ENCODE measurements at regions not wholly inside any gene's neighbourhood (a gene's known extent, or its start where the extent isn't known, plus 50 kb on each side); places are given as distances from the start of the nearest gene placed in this dataset.

DNA sequence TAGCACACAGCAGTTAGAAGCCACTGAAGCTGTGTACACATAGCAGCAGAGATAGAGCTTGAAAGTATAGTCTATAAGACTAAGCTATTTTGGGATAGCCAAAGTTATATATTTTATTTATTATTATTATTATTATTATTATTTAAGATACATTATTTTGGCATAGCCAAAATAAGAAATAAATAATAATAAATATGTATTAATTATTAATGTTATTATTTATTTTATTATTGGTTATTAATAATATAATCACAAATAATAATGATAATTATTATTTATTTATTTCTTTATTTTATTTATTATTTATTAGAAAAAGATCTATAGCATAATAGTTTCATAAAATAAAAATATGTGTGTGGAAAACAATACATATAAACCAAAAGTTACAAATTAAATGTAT is 107.2 kb upstream of the FOXK1 start:
- TF ChIP-seq, protein P1, sequence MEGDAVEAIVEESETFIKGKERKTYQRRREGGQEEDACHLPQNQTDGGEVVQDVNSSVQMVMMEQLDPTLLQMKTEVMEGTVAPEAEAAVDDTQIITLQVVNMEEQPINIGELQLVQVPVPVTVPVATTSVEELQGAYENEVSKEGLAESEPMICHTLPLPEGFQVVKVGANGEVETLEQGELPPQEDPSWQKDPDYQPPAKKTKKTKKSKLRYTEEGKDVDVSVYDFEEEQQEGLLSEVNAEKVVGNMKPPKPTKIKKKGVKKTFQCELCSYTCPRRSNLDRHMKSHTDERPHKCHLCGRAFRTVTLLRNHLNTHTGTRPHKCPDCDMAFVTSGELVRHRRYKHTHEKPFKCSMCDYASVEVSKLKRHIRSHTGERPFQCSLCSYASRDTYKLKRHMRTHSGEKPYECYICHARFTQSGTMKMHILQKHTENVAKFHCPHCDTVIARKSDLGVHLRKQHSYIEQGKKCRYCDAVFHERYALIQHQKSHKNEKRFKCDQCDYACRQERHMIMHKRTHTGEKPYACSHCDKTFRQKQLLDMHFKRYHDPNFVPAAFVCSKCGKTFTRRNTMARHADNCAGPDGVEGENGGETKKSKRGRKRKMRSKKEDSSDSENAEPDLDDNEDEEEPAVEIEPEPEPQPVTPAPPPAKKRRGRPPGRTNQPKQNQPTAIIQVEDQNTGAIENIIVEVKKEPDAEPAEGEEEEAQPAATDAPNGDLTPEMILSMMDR (IDR thresholded peaks at IDR 0.05; ENCODE audit: insufficient read depth, low read depth, low read length, missing control alignments) = no peak
- no peak for DNase-seq (ENCODE audit: low read depth)

DNA sequence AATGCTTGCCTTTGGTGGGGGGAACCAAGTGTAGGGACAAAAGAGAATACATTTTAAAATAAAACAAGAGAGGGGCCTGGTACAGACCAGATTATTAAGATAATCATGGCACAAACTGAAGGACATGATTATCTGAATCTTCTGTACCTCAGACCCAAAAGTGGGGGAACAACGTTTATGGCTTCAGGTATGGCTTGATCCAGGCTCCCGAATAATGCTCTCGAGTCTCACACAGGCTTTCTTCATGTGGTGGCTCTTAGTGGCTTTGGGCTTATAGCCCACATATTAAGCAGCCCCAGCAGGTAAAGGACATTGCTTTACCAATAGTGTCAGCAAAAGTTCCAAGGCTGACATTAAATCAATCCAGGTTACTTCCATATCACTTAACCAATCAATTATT is 106.8 kb upstream of the FOXK1 start:
- DNase-seq (ENCODE audit: low read depth) = no peak
- TF ChIP-seq, protein P1 (IDR thresholded peaks at IDR 0.05; ENCODE audit: insufficient read depth, low read depth, low read length, missing control alignments) = no peak
- no peak overlapping the region for H3K4me3 ChIP-seq (ENCODE audit: low read depth, low read length)

More for the DNA sequence above, 107.2 kb upstream of the FOXK1 start:
- no peak overlapping the region for H3K4me3 ChIP-seq (ENCODE audit: low read depth, low read length)

- TF ChIP-seq, protein P1 (IDR thresholded peaks at IDR 0.05; ENCODE audit: insufficient read depth, low read depth, low read length, missing control alignments) = no peak
- no peak overlapping the region for H3K4me3 ChIP-seq (ENCODE audit: low read depth, low read length)
- DNase-seq (ENCODE audit: low read depth) = no peak
These were observed 78.9 kb upstream of the FOXK1 start for GRCh38 chr7:4602905-4603842.

- H3K4me3 ChIP-seq (ENCODE audit: low read depth, low read length) = no peak overlapping the region
- no peak for DNase-seq (ENCODE audit: low read depth)
- TF ChIP-seq, protein P1 (IDR thresholded peaks at IDR 0.05; ENCODE audit: insufficient read depth, low read depth, low read length, missing control alignments) = no peak
These were observed 78.3 kb upstream of the FOXK1 start for GRCh38 chr7:4603843-4604231.

DNA sequence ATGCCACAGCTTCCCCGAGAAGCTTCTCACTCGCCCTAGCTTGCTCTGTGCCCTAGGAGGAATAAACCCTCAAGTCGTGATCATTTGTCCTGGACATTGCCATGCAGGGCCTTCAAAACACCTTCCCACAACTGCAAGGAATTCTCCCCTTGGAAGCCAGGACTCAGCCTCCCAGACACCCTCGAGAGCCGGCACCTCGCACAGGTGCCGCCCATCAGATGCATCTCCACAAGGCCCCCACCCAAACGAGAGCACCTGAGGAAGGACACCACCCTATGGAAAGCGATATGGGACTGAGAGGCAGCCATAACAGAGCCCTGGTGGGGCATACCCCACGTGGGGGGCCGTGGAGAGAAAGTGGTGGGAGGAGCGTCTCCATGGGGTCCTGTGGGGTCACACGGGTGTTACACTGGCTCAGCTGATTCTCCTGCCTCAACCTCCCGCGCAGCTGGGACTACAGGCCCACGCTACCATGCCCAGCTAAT is 77.6 kb upstream of the FOXK1 start:
- DNase-seq (ENCODE audit: low read depth) = no peak
- TF ChIP-seq, protein P1 (IDR thresholded peaks at IDR 0.05; ENCODE audit: insufficient read depth, low read depth, low read length, missing control alignments) = no peak

DNA sequence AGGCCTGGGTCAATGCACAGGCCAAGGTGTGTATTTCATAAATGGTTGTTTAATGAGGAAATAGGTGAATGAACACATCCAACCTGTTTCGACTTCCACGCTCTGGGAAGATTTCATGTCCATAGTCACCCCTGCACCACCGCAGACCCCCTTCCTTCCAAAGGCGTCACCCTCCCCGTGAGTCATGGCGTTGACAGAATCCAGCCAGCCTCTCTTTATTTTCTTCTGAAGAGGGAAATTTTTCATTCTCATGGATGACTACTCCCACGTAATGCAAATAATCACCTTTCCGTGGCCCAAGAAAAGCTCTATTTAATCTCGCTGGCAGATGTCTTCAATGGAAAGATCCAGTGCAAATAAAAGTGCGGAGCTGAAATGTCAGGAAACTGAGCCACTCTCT is 75.3 kb upstream of the FOXK1 start:
- TF ChIP-seq, protein P1 (IDR thresholded peaks at IDR 0.05; ENCODE audit: insufficient read depth, low read depth, low read length, missing control alignments) = no peak
- no peak for DNase-seq (ENCODE audit: low read depth)

More for the DNA sequence above, 77.6 kb upstream of the FOXK1 start:
- no peak overlapping the region for H3K4me3 ChIP-seq (ENCODE audit: low read depth, low read length)

More for the DNA sequence above, 75.3 kb upstream of the FOXK1 start:
- H3K4me3 ChIP-seq (ENCODE audit: low read depth, low read length) = no peak overlapping the region
